ENCODE measurements at regions not wholly inside any gene's neighbourhood (a gene's known extent, or its start where the extent isn't known, plus 50 kb on each side); places are given as distances from the start of the nearest gene placed in this dataset.

GRCh38 chr12:13799574-13799973 is 181.8 kb downstream of the GRIN2B start:
- no peak overlapping the region for H3K4me3 ChIP-seq (ENCODE audit: low read depth in 1 of 3, low read length in 3 of 3)
- no peaks in the 10 kb centered on the region for H3K9me3 ChIP-seq (ENCODE audit: control insufficient read depth in 4 of 4, low read length in 3 of 4)
- WGBS: 64% methylated on average over 3 of the region's 3 CpGs
- no peaks in the 10 kb centered on the region for H3K27me3 ChIP-seq (ENCODE audit: control insufficient read depth in 4 of 4, insufficient read depth in 4 of 4, low read length in 3 of 4)
- H3K27ac ChIP-seq (ENCODE audit: low read depth in 1 of 2, low read length in 2 of 2): no peak overlapping the region
- no peaks in the 10 kb centered on the region for H3K36me3 ChIP-seq (ENCODE audit: control insufficient read depth in 4 of 4, insufficient read depth in 3 of 4, low read depth in 1 of 4, low read length in 3 of 4)
- H3K9ac ChIP-seq (ENCODE audit: low read depth in 1 of 2, low read length in 2 of 2): no peak overlapping the region
- no peak for DNase-seq (ENCODE audit: low spot score)
- TF ChIP-seq FOXA2 (IDR thresholded peaks at IDR 0.05): no peak
- TF ChIP-seq NR2F2 (IDR thresholded peaks at IDR 0.05): no peak
- no peak for TF ChIP-seq GABPA (IDR thresholded peaks at IDR 0.05 in 1 of 2, conservative IDR thresholded peaks at IDR 0.05 in 1 of 2)
- no peak for TF ChIP-seq TAF1 (conservative IDR thresholded peaks at IDR 0.05)
- no peak for TF ChIP-seq RXRA (IDR thresholded peaks at IDR 0.05)
- TF ChIP-seq EGR1 (IDR thresholded peaks at IDR 0.05; ENCODE audit: low read depth in 2 of 2): no peak
- no peak for TF ChIP-seq CTCF (IDR thresholded peaks at IDR 0.05; ENCODE audit: low read depth, low read length, missing input control)
- no peaks in the 10 kb centered on the region for H3K4me1 ChIP-seq (ENCODE audit: control insufficient read depth in 4 of 4, insufficient read depth in 4 of 4, low read length in 3 of 4)

GRCh38 chr12:13798162-13798561 is 183.2 kb downstream of the GRIN2B start:
- no peak for DNase-seq (ENCODE audit: low spot score)
- Histone ChIP-seq H3K9me3 (ENCODE audit: control insufficient read depth in 4 of 4, low read length in 3 of 4) (no peaks in the 10 kb centered on the region), H3K4me3 (ENCODE audit: low read depth in 1 of 3, low read length in 3 of 3) (no peak overlapping the region), H3K36me3 (ENCODE audit: control insufficient read depth in 4 of 4, insufficient read depth in 3 of 4, low read depth in 1 of 4, low read length in 3 of 4) (no peaks in the 10 kb centered on the region), H3K27me3 (ENCODE audit: control insufficient read depth in 4 of 4, insufficient read depth in 4 of 4, low read length in 3 of 4) (no peaks in the 10 kb centered on the region), H3K4me1 (ENCODE audit: control insufficient read depth in 4 of 4, insufficient read depth in 4 of 4, low read length in 3 of 4) (no peaks in the 10 kb centered on the region), H3K9ac (ENCODE audit: low read depth in 1 of 2, low read length in 2 of 2) (no peak overlapping the region), H3K27ac (ENCODE audit: low read depth in 1 of 2, low read length in 2 of 2) (no peak overlapping the region)
- TF ChIP-seq EGR1 (IDR thresholded peaks at IDR 0.05; ENCODE audit: low read depth in 2 of 2) (no peak), ATF3 (IDR thresholded peaks at IDR 0.05) (no peak), HNF4A (conservative IDR thresholded peaks at IDR 0.05) (no peak), RAD21 (IDR thresholded peaks at IDR 0.05) (no peak), JUND (IDR thresholded peaks at IDR 0.05) (no peak), RXRA (IDR thresholded peaks at IDR 0.05) (no peak), FOXA1 (IDR thresholded peaks at IDR 0.05) (no peak), GABPA (IDR thresholded peaks at IDR 0.05 in 1 of 2, conservative IDR thresholded peaks at IDR 0.05 in 1 of 2) (no peak), FOXA2 (IDR thresholded peaks at IDR 0.05) (no peak), YY1 (IDR thresholded peaks at IDR 0.05) (no peak), TAF1 (conservative IDR thresholded peaks at IDR 0.05) (no peak), REST (IDR thresholded peaks at IDR 0.05) (no peak), CTCF (IDR thresholded peaks at IDR 0.05; ENCODE audit: low read depth, low read length, missing input control) (no peak), MAX (IDR thresholded peaks at IDR 0.05) (no peak)

All from liver (tissue), 8 donors.